Liver (tissue), 8 donors: ENCODE measurements at regions not wholly inside any gene's neighbourhood (a gene's known extent, or its start where the extent isn't known, plus 50 kb on each side); places are given as distances from the start of the nearest gene placed in this dataset.

Source experiments
- DNase-seq: peaks from one replicate; pipeline ENCODE4 v3.0.0-alpha.2; 2017; ENCODE audit warnings: low spot score
- H3K27ac ChIP-seq, 2 donors: one replicate each; pipeline ENCODE4 v1.7.0; 2013; ENCODE audit warnings: inconsistent platforms in 2 of 2, low read length in 2 of 2, control low read depth in 1 of 2, low read depth in 1 of 2, mild to moderate bottlenecking in 1 of 2
- H3K27me3 ChIP-seq, 4 donors: one replicate each; pipeline versions ENCODE4 v1.6.1 to v1.7.0; 2013; ENCODE audit warnings: low read length in 3 of 4, inconsistent platforms in 1 of 4, mild to moderate bottlenecking in 1 of 4, moderate library complexity in 1 of 4; ENCODE audit not compliant: control insufficient read depth in 4 of 4, insufficient read depth in 4 of 4
- H3K36me3 ChIP-seq, 4 donors: one replicate each; pipeline versions ENCODE4 v1.6.1 to v1.7.0; 2013; ENCODE audit warnings: low read length in 3 of 4, mild to moderate bottlenecking in 3 of 4, low read depth in 1 of 4, moderate library complexity in 1 of 4; ENCODE audit not compliant: control insufficient read depth in 4 of 4, insufficient read depth in 3 of 4
- H3K4me1 ChIP-seq, 4 donors: one replicate each; pipeline versions ENCODE4 v1.6.1 to v1.7.0; 2013; ENCODE audit warnings: low read length in 3 of 4, mild to moderate bottlenecking in 3 of 4, moderate library complexity in 1 of 4; ENCODE audit not compliant: control insufficient read depth in 4 of 4, insufficient read depth in 4 of 4
- H3K4me3 ChIP-seq, 3 donors: one replicate each; pipeline versions ENCODE4 v1.6.1 to v1.7.0; 2013; ENCODE audit warnings: low read length in 3 of 3, control low read depth in 1 of 3, low read depth in 1 of 3, mild to moderate bottlenecking in 1 of 3
- H3K9ac ChIP-seq, 2 donors: one replicate each; pipeline ENCODE4 v1.7.0; 2013; ENCODE audit warnings: low read length in 2 of 2, mild to moderate bottlenecking in 2 of 2, moderate library complexity in 2 of 2, control low read depth in 1 of 2, low read depth in 1 of 2
- H3K9me3 ChIP-seq, 4 donors: one replicate each; pipeline versions ENCODE4 v1.6.1 to v1.7.0; 2013; ENCODE audit warnings: low read length in 3 of 4; ENCODE audit not compliant: control insufficient read depth in 4 of 4
- EGR1 ChIP-seq, 2 donors: IDR thresholded peaks; 2 replicates each; pipeline ENCODE4 v1.6.1; 2016 to 2018; ENCODE audit warnings: antibody characterized with exemption in 2 of 2, low read depth in 2 of 2
- FOXA1 ChIP-seq: IDR thresholded peaks from 2 replicates; pipeline ENCODE4 v1.6.1; 2016; ENCODE audit warnings: antibody characterized with exemption
- FOXA2 ChIP-seq: IDR thresholded peaks from 2 replicates; pipeline ENCODE4 v1.6.1; 2016; ENCODE audit warnings: antibody characterized with exemption
- GABPA ChIP-seq, 2 donors: IDR thresholded peaks in 1 of 2; conservative IDR thresholded peaks in 1 of 2; 2 replicates each; pipeline ENCODE4 v1.6.1; 2016; ENCODE audit warnings: antibody characterized with exemption in 2 of 2, mild to moderate bottlenecking in 1 of 2, moderate library complexity in 1 of 2
- HNF4A ChIP-seq, 2 donors: conservative IDR thresholded peaks; 2 replicates each; pipeline ENCODE4 v1.6.1; 2016; ENCODE audit warnings: antibody characterized with exemption in 2 of 2, mild to moderate bottlenecking in 2 of 2
- HNF4G ChIP-seq: IDR thresholded peaks from 2 replicates; pipeline ENCODE4 v1.6.1; 2016; ENCODE audit warnings: antibody characterized with exemption
- JUND ChIP-seq, 2 donors: IDR thresholded peaks; 2 replicates each; pipeline ENCODE4 v1.6.1; 2016; ENCODE audit warnings: antibody characterized with exemption in 2 of 2
- NR2F2 ChIP-seq: IDR thresholded peaks from 2 replicates; pipeline ENCODE4 v1.6.1; 2016; ENCODE audit warnings: antibody characterized with exemption
- RAD21 ChIP-seq, 2 donors: IDR thresholded peaks; 2 replicates each; pipeline ENCODE4 v1.6.1; 2016; ENCODE audit warnings: antibody characterized with exemption in 2 of 2, mild to moderate bottlenecking in 2 of 2
- RXRA ChIP-seq, 2 donors: IDR thresholded peaks; 2 replicates each; pipeline ENCODE4 v1.6.1; 2017 to 2018; ENCODE audit warnings: antibody characterized with exemption in 2 of 2, mild to moderate bottlenecking in 1 of 2
- SP1 ChIP-seq: IDR thresholded peaks from 2 replicates; pipeline ENCODE4 v1.6.1; 2018; ENCODE audit warnings: antibody characterized with exemption, mild to moderate bottlenecking
- TAF1 ChIP-seq: conservative IDR thresholded peaks from 2 replicates; pipeline ENCODE4 v1.6.1; 2016; ENCODE audit warnings: antibody characterized with exemption, mild to moderate bottlenecking
- YY1 ChIP-seq: IDR thresholded peaks from 2 replicates; pipeline ENCODE4 v1.6.1; 2016; ENCODE audit warnings: antibody characterized with exemption, mild to moderate bottlenecking
- WGBS: extraction: QIAGEN DNeasy Blood & Tissue Kit; methylation state at CpG from one replicate; pipeline ENCODE4 v1.1.7; 2013; 5-methylcytosine and 5-hydroxymethylcytosine counted together
- TF ChIP-seq, protein P1 (sequence below): fragments of 150-350 bp; IDR thresholded peaks from 2 replicates; pipeline ENCODE4 v1.5.1; 2017; ENCODE audit warnings: improper control_type of control experiment, low read depth, low read length; ENCODE audit not compliant: missing input control
- TF ChIP-seq, protein P2 (sequence below): IDR thresholded peaks from 2 replicates; pipeline ENCODE4 v1.6.1; 2016; ENCODE audit warnings: antibody characterized with exemption
- TF ChIP-seq, protein P3 (sequence below): IDR thresholded peaks from 2 replicates; pipeline ENCODE4 v1.6.1; 2016; ENCODE audit warnings: antibody characterized with exemption, mild to moderate bottlenecking
- TF ChIP-seq, protein P4 (sequence below): IDR thresholded peaks from 2 replicates; pipeline ENCODE4 v1.6.1; 2016; ENCODE audit warnings: antibody characterized with exemption
- TF ChIP-seq, protein P5 (sequence below): IDR thresholded peaks from 2 replicates; pipeline ENCODE4 v1.6.1; 2016; ENCODE audit warnings: antibody characterized with exemption
- donor health status: healthy.
- donor health status: healthy.
- donor health status: healthy.
- donor health status: healthy.
- donor health status: healthy.

DNA sequence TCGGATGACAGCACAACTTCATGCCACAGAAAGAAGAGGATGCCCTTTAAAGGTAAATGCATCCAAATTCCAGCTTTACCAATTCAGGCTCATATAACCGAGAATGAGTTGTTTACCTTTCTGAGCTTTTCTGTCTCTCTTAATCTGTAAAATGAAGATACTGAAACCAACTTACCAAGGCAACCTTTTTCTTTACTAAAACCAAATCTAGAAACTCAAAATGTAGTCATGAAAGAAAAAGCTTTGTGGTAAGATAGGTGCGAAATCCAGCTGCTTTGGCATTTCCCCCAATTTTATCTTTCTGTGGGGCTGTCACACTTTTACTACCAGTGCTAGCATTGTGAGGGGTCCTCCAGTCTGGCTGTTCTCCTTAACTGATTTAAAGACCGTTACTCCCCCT, 240.4 kb downstream of the IKZF2 start:
- H3K27ac ChIP-seq, result no peak overlapping the region
- 70% methylated on average over 4 of the region's 4 CpGs for WGBS
- TF ChIP-seq YY1 (no peak), EGR1 (IDR thresholded peaks at IDR 0.05; ENCODE audit: low read depth in 2 of 2) (no peak), RAD21 (IDR thresholded peaks at IDR 0.05) (no peak), HNF4A (conservative IDR thresholded peaks at IDR 0.05) (no peak), SP1 (no peak), HNF4G (no peak), FOXA2 (no peak), JUND (IDR thresholded peaks at IDR 0.05) (no peak), TAF1 (no peak), FOXA1 (no peak), NR2F2 (no peak), GABPA (IDR thresholded peaks at IDR 0.05 in 1 of 2, conservative IDR thresholded peaks at IDR 0.05 in 1 of 2) (no peak), RXRA (IDR thresholded peaks at IDR 0.05) (no peak)
- TF ChIP-seq, protein P1, sequence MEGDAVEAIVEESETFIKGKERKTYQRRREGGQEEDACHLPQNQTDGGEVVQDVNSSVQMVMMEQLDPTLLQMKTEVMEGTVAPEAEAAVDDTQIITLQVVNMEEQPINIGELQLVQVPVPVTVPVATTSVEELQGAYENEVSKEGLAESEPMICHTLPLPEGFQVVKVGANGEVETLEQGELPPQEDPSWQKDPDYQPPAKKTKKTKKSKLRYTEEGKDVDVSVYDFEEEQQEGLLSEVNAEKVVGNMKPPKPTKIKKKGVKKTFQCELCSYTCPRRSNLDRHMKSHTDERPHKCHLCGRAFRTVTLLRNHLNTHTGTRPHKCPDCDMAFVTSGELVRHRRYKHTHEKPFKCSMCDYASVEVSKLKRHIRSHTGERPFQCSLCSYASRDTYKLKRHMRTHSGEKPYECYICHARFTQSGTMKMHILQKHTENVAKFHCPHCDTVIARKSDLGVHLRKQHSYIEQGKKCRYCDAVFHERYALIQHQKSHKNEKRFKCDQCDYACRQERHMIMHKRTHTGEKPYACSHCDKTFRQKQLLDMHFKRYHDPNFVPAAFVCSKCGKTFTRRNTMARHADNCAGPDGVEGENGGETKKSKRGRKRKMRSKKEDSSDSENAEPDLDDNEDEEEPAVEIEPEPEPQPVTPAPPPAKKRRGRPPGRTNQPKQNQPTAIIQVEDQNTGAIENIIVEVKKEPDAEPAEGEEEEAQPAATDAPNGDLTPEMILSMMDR, result no peak
- TF ChIP-seq, protein P2, sequence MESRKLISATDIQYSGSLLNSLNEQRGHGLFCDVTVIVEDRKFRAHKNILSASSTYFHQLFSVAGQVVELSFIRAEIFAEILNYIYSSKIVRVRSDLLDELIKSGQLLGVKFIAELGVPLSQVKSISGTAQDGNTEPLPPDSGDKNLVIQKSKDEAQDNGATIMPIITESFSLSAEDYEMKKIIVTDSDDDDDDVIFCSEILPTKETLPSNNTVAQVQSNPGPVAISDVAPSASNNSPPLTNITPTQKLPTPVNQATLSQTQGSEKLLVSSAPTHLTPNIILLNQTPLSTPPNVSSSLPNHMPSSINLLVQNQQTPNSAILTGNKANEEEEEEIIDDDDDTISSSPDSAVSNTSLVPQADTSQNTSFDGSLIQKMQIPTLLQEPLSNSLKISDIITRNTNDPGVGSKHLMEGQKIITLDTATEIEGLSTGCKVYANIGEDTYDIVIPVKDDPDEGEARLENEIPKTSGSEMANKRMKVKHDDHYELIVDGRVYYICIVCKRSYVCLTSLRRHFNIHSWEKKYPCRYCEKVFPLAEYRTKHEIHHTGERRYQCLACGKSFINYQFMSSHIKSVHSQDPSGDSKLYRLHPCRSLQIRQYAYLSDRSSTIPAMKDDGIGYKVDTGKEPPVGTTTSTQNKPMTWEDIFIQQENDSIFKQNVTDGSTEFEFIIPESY, result no peak
- TF ChIP-seq, protein P3, sequence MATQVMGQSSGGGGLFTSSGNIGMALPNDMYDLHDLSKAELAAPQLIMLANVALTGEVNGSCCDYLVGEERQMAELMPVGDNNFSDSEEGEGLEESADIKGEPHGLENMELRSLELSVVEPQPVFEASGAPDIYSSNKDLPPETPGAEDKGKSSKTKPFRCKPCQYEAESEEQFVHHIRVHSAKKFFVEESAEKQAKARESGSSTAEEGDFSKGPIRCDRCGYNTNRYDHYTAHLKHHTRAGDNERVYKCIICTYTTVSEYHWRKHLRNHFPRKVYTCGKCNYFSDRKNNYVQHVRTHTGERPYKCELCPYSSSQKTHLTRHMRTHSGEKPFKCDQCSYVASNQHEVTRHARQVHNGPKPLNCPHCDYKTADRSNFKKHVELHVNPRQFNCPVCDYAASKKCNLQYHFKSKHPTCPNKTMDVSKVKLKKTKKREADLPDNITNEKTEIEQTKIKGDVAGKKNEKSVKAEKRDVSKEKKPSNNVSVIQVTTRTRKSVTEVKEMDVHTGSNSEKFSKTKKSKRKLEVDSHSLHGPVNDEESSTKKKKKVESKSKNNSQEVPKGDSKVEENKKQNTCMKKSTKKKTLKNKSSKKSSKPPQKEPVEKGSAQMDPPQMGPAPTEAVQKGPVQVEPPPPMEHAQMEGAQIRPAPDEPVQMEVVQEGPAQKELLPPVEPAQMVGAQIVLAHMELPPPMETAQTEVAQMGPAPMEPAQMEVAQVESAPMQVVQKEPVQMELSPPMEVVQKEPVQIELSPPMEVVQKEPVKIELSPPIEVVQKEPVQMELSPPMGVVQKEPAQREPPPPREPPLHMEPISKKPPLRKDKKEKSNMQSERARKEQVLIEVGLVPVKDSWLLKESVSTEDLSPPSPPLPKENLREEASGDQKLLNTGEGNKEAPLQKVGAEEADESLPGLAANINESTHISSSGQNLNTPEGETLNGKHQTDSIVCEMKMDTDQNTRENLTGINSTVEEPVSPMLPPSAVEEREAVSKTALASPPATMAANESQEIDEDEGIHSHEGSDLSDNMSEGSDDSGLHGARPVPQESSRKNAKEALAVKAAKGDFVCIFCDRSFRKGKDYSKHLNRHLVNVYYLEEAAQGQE, result no peak
- TF ChIP-seq, protein P4, sequence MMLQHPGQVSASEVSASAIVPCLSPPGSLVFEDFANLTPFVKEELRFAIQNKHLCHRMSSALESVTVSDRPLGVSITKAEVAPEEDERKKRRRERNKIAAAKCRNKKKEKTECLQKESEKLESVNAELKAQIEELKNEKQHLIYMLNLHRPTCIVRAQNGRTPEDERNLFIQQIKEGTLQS, result no peak
- TF ChIP-seq, protein P5, sequence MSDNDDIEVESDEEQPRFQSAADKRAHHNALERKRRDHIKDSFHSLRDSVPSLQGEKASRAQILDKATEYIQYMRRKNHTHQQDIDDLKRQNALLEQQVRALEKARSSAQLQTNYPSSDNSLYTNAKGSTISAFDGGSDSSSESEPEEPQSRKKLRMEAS, result no peak
- H3K27me3 ChIP-seq, result no peaks in the 10 kb centered on the region
- no peaks in the 10 kb centered on the region for H3K9me3 ChIP-seq
- DNase-seq, result no peak
- no peak overlapping the region for H3K9ac ChIP-seq
- no peak overlapping the region for H3K4me3 ChIP-seq
- H3K36me3 ChIP-seq, result no peaks in the 10 kb centered on the region
- H3K4me1 ChIP-seq, result no peaks in the 10 kb centered on the region
